NCI-H524 treated with DMSO at 0.1 percent for 48 hours (cell line): ENCODE measurements at regions not wholly inside any gene's neighbourhood (a gene's known extent, or its start where the extent isn't known, plus 50 kb on each side); places are given as distances from the start of the nearest gene placed in this dataset.

ENCODE experiments used
- DNase-seq: peaks from one replicate; lab custom pipeline; 2025; lab: John Stamatoyannopoulos, UW

DNA sequence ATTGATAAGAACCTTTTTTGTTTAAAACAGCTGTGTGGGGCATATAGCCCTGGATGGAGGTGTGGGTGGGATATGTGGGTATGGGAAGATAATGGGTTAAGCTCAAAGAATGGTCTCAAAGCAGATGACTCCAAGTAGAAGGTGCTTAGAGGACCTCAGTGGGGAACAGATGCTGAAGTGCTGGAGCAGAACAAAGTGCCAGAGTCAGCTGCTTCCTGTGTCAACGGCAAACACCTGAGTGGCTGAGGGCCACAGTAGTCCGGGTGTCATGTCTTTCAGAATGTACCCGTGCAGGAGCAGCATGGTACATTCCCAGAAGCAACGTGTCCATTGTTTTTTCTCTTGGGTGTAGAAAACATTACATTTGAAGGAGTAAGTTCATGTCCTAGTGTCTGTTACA lies 210.6 kb downstream of the CCNG2 start:
- DNase-seq: no peak

GRCh38 chr4:77372375-77372774 lies 215.4 kb downstream of the CCNG2 start:
- DNase-seq: no peak

GRCh38 chr4:77375866-77376607 lies 219.0 kb downstream of the CCNG2 start:
- DNase-seq: no peak

DNA sequence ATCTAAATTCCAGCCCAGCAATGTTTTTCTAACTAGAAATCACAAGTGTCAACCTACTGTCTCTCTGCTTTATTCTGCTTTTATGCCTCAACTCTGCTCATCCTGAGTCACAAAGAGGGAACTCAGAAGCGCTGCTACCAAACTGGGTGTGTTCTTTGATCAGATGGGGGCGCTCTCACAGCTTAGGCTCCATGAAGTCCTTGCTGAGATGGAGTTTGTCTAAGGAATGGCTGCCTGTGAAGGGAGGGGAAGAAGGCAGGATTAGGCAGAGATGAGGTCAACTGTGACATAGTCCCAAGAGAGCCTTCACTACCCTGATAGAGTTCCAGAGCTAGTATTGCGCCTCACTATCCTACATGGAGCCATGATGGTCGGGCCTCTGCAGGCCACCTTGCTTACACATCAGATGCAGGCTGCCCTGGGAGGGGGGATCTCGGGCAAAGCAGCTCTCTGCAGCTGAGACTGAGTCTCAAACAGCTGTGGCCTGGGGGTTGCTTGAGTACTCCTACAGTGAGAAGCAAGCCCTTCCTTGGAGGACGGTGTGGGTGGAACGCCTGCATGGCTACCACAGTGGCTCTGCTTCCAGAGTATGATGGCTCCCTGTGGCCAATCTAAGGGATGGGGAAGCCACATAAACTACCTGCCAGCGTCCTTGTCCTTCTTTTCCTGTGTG lies 219.9 kb downstream of the CCNG2 start:
- no peak for DNase-seq

GRCh38 chr4:77384094-77384493 lies 221.5 kb upstream of the CXCL13 start:
- no peak for DNase-seq

DNA sequence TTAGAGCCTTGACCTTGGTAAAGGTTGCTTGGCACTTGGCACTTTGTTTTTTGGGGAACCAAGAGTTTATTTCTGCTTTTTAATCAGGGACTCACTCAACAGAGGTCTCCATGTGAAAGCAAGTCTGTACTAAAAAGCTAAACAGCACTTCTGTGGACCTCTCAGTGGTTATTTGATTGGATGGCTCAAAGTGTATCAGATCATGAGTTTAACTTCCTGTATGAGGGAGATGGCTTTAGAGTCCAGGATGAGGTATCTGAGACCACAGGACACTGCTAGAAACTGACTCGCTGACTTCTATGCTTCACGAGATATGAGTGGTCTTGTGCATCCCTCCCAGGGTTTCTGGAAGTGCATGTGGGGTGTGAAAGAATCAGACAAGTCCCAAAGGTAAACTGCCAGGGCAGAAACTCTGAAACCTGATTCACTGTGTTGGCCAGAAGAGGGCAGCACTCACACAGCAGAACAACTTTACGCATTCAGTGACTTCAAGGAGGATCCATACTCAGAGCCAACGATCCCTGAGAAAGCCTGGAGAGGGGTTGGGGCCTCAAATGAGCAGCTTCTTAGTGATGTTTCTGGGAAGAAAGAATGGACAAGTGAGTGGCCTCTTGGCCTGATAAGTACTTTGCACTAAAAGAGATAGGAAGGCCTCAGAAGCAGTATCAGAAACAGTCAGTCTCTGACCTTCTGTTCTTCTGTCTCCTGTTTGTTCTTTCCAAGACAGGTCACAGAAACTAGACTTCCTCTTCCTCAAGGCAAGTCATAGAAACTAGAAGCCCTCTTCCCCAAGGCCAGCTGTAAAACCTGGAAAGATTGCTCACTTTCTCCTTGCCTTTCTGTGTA lies 220.3 kb upstream of the CXCL13 start:
- DNase-seq: no peak

DNA sequence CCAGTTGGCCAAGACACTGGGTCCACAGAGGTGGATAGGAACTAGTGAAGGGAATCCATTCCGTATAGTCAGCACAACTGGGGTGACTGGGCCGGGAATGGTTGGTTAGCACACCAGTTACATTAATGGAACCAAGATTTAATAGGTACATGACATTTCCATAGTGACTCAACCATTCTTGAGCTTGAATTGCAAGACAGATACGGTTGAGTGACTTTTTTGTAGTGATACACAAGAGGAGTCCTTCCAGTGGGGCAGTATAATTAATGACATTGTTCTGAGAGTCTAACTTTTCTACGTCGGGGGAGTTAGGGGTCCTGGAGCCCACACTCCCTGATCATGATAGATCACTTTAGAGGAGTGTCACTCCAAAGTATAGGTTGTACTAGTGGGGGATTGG lies 211.6 kb upstream of the CXCL13 start:
- DNase-seq: no peak

GRCh38 chr4:77395481-77395880 lies 210.1 kb upstream of the CXCL13 start:
- no peak for DNase-seq

- no peak for DNase-seq
Observed at GRCh38 chr4:77398256-77398655, 207.4 kb upstream of the CXCL13 start.

DNA sequence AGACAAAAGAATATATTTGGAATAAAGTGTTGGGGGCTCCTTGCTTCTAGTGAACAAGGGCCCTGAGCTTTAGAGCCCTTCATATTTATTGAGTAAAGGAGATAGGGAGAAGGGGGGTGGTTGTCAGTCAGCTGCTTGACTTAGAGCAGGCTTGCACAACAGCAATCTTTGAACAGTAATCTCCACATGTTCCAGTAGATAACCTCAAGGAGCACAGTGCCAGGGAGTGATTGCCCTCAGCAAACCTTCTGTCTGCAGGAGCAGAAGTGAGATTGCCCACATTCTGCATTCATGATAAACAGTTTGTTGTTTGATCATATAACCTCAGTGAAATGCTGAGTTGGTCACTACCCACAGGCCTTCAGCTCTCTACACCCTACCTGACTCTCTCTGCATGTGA lies 205.8 kb upstream of the CXCL13 start:
- no peak for DNase-seq

GRCh38 chr4:77413766-77414165 lies 191.9 kb upstream of the CXCL13 start:
- no peak for DNase-seq

DNA sequence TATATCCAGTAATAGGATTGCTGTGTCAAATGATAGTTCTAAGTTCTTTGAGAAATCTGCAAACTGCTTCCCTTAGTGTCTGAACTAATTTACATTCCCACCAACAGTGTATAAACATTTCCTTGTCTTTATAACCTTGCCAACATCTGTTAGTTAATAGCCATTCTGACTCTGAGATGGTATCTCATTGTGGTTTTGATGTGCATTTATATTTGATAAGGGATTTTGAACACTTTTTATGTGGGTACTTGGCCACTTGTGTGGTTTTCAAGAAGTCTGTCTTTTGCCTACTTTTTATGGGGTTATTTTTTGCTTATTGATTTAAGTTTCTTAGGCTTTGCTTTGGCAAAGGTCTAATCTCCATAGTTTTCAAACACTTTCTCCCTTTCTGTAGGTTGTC lies 189.9 kb upstream of the CXCL13 start:
- DNase-seq: no peak

DNA sequence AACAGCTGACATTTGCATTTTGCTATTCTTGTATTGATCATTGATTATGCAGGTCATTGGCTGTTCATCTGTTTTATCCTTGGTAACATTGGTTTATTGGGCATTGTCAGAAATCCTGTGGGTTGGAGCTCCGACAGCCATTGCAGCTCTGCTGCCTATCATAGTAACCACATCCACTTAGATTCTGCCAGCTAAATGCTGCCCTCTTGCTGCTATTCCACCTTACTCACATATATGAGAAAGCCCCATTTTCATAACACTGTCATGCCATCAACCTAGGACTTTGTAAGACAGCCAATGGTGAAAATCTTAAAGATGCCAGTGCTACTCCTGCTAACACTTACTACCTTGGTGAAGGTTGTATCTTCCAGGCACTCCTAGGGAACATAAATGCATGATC lies 187.3 kb upstream of the CXCL13 start:
- no peak for DNase-seq

GRCh38 chr4:77430847-77431246 lies 174.8 kb upstream of the CXCL13 start:
- DNase-seq: no peak

DNA sequence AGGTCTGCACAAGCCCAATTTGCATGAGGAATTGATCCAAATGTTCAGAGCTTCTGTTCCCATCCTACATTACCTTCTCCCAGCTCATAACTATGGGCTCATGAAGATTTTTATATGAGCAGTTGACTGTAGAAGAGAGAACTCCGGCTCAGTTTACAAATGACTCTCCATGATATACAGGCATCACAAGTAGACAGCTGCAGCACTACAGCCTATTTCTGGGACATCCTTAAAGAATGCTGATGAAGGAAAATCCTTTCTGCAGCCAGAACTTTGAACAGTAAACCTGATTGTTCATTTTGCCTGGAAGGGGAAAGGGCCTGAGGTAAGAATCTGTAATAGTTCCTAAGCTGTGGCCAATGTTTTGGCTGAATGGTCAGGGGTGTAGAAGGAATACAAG lies 174.1 kb upstream of the CXCL13 start:
- DNase-seq: no peak

DNA sequence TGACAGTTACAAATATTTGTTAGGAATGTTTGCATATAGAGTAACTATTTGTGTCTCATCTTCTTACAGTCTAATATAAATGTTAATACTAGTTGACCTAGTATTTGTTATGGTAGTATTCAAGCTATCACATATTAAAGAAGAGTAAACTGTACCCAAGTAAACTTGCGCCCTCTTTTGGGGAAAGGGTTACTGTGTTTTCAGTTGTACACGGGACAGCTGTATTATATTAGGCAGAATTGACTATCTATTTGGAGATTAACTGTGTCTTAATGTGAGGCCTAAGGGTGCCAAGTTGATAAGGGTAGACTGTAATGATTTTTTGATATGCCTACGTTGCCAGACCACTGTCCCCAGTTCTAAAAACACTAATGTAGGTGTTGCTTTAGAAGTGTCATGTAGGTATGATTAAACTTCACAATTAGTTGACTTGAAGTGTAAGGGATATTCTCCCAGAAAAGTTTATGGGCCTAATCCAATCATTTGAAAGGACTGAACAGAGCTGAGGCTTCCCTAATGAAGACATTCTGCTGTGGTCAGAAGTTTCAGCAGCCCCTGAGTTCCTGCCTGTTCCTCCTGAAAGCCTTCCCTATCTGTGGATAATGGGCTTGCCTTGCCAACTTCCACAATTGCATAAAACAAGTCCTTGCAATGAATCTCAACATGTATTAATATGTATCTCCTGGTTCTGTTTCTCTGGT lies 172.8 kb upstream of the CXCL13 start:
- DNase-seq: no peak

GRCh38 chr4:77433418-77433733 lies 172.2 kb upstream of the CXCL13 start:
- no peak for DNase-seq

- no peak for DNase-seq
Observed at GRCh38 chr4:77434299-77435092, 171.1 kb upstream of the CXCL13 start.

GRCh38 chr4:77437079-77437478 lies 168.5 kb upstream of the CXCL13 start:
- DNase-seq: no peak

DNA sequence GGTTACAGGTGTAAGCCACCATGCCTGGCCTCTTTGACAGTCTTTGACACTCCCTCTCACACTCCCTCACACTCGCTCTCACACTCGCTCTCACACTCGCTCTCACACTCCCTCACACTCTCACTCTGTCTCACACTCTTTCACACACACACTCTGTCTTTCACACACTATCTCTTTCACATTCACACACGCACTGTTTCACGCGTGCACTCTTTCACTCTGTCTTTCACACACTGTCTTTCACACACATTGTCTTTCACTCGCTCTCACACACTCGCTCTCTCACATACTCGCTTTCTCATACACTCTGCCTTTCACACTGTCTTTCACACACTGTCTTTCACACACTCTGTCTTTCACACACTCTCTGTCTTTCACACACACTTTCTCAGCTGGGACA lies 167.1 kb upstream of the CXCL13 start:
- DNase-seq: no peak

DNA sequence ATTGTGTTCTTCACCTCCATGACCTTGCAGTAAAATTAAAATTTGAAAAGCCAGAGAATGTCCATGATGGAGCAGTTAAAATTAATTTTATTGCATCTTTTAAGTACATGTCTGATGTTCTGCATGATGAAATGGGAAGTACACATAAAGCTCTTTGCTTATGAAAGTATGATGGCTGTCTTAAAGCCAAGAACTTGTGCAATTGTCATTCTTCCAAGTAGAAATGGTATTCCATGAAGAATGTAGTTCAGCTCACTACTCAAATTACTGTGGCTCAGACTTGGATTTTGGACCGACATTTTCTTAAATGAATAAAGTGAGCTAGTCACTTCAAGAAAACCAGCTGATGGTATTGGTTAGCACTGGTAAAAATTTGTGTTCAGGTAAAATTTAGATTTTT lies 161.7 kb upstream of the CXCL13 start:
- DNase-seq: no peak

DNA sequence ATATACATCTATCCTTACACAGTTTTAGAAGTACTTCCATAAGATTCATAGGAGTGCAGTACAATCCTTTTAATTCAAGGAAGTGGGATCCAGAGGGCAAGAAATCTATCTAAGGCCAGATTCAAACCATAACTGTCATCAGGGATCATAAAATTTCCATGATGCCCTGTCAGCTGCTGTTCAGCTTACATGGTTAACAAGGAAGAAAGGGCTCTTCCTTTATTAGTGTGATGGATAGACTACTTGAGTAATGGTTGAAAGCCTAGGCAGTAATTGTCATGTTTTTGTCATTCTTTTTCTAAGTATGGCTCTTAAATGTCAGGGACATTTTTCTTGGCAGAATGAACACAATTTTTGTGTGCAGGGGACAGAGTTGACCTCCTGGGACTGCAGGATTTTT lies 159.8 kb upstream of the CXCL13 start:
- no peak for DNase-seq
